ENCODE measurements at regions not wholly inside any gene's neighbourhood (a gene's known extent, or its start where the extent isn't known, plus 50 kb on each side); places are given as distances from the start of the nearest gene placed in this dataset. TPM values are rescaled to one million over a fixed set of nuclear protein-coding genes. Genes with fewer than 3 reads are reported as not detected.

Small RNAs in the stretch of these regions (small RNA-seq; reads per million reads assigned to genes)
- gene RF02271 (ENCODE audit: insufficient read depth) (not detected), gene RPL36P1 (ENCODE audit: insufficient read depth) (not detected)

Data from H1 (cell line).